Loucy (cell line): ENCODE measurements at regions not wholly inside any gene's neighbourhood (a gene's known extent, or its start where the extent isn't known, plus 50 kb on each side); places are given as distances from the start of the nearest gene placed in this dataset.

Source experiments
- EZH2phosphoT487 ChIP-seq: fragments of 200-600 bp; IDR thresholded peaks from 2 replicates; pipeline ENCODE4 v1.6.1; 2018; ENCODE audit warnings: antibody characterized with exemption, mild to moderate bottlenecking, moderate library complexity, borderline replicate concordance
- TF ChIP-seq, protein P1 (sequence below): fragments of 200-600 bp; sonication (generic); conservative IDR thresholded peaks from 2 replicates; pipeline ENCODE4 v1.5.1; 2014; ENCODE audit warnings: mild to moderate bottlenecking, antibody characterized with exemption, low read length

DNA sequence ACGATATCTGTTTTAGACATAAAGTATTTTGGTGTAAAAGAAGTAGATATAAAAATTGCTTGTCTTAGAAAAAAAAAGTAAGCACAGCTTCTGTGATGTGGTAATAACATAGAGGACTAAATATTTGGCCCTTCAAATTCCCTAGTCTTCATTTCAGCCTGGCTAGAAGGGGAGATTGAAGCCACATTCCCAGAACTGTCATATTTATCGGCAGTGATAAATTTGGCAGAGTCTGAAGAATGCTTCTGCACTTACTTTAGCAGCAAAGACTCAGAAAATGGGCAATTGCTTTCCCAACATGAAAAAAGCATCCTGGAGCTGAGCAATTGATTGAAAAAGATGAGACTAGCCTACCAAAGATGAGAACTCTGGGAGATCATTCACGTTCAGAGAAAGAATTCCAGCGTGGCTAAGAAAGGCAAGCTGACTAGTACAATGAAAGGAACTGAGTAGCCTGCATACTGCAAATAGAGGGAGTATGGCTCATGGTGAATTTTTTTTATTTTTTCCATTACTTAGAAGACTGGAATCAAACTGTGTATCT lies 278.7 kb upstream of the KLHL29 start:
- TF ChIP-seq, protein P1, sequence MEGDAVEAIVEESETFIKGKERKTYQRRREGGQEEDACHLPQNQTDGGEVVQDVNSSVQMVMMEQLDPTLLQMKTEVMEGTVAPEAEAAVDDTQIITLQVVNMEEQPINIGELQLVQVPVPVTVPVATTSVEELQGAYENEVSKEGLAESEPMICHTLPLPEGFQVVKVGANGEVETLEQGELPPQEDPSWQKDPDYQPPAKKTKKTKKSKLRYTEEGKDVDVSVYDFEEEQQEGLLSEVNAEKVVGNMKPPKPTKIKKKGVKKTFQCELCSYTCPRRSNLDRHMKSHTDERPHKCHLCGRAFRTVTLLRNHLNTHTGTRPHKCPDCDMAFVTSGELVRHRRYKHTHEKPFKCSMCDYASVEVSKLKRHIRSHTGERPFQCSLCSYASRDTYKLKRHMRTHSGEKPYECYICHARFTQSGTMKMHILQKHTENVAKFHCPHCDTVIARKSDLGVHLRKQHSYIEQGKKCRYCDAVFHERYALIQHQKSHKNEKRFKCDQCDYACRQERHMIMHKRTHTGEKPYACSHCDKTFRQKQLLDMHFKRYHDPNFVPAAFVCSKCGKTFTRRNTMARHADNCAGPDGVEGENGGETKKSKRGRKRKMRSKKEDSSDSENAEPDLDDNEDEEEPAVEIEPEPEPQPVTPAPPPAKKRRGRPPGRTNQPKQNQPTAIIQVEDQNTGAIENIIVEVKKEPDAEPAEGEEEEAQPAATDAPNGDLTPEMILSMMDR = no peak
- no peak for TF ChIP-seq EZH2phosphoT487
